PFSK-1 (cell line): ENCODE measurements at regions not wholly inside any gene's neighbourhood (a gene's known extent, or its start where the extent isn't known, plus 50 kb on each side); places are given as distances from the start of the nearest gene placed in this dataset.

Experiments used
- SIN3A ChIP-seq: IDR thresholded peaks from 2 replicates; pipeline ENCODE4 v1.6.1; 2012; ENCODE audit warnings: mild to moderate bottlenecking, low read length, moderate library complexity, borderline replicate concordance; ENCODE audit not compliant: insufficient read depth
- TAF1 ChIP-seq: IDR thresholded peaks from 2 replicates; pipeline ENCODE4 v1.6.1; 2012; ENCODE audit warnings: low read length, control low read depth, borderline replicate concordance; ENCODE audit not compliant: insufficient read depth
- TF ChIP-seq, protein P1 (sequence below), 2 experiments: IDR thresholded peaks; 2 replicates each; pipeline versions ENCODE4 v1.6.1 to v1.8.0; 2011 to 2012; ENCODE audit warnings: low read depth in 2 of 2, low read length in 2 of 2, control low read depth in 1 of 2, inconsistent platforms in 1 of 2, mild to moderate bottlenecking in 1 of 2, moderate library complexity in 1 of 2; ENCODE audit not compliant: insufficient read depth in 1 of 2

DNA sequence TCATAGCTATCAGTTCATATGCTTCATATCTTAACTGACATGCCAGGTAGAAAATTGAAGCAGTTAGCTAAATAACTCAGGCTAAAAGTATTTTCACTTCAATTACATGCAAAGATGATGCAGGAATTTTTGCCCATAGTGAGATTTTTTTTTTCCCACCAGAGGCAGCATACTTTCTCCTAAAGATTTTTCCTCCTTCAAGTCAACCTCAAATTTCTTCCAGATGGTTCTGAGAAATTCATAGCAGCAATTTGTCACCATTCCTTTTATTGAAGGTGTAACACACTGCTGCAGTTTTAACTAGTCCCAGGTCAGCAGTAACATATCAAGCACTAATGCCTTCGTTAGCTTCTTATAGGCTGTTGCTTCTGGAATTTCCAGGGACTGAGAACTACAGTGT, 141.9 kb downstream of the SUCLA2 start:
- TF ChIP-seq, protein P1, sequence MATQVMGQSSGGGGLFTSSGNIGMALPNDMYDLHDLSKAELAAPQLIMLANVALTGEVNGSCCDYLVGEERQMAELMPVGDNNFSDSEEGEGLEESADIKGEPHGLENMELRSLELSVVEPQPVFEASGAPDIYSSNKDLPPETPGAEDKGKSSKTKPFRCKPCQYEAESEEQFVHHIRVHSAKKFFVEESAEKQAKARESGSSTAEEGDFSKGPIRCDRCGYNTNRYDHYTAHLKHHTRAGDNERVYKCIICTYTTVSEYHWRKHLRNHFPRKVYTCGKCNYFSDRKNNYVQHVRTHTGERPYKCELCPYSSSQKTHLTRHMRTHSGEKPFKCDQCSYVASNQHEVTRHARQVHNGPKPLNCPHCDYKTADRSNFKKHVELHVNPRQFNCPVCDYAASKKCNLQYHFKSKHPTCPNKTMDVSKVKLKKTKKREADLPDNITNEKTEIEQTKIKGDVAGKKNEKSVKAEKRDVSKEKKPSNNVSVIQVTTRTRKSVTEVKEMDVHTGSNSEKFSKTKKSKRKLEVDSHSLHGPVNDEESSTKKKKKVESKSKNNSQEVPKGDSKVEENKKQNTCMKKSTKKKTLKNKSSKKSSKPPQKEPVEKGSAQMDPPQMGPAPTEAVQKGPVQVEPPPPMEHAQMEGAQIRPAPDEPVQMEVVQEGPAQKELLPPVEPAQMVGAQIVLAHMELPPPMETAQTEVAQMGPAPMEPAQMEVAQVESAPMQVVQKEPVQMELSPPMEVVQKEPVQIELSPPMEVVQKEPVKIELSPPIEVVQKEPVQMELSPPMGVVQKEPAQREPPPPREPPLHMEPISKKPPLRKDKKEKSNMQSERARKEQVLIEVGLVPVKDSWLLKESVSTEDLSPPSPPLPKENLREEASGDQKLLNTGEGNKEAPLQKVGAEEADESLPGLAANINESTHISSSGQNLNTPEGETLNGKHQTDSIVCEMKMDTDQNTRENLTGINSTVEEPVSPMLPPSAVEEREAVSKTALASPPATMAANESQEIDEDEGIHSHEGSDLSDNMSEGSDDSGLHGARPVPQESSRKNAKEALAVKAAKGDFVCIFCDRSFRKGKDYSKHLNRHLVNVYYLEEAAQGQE (IDR thresholded peaks at IDR 0.05; ENCODE audit: insufficient read depth in 1 of 2, low read depth in 2 of 2, low read length in 2 of 2) = no peak
- TF ChIP-seq SIN3A (no peak), TAF1 (no peak)
